PFSK-1 (cell line): ENCODE measurements at regions not wholly inside any gene's neighbourhood (a gene's known extent, or its start where the extent isn't known, plus 50 kb on each side); places are given as distances from the start of the nearest gene placed in this dataset.

Experiments used
- POLR2AphosphoS5 ChIP-seq: IDR thresholded peaks from 2 replicates; pipeline ENCODE4 v1.6.1; 2012; ENCODE audit warnings: low read depth, mild to moderate bottlenecking, control low read depth, low read length, moderate library complexity
- SIN3A ChIP-seq: IDR thresholded peaks from 2 replicates; pipeline ENCODE4 v1.6.1; 2012; ENCODE audit warnings: mild to moderate bottlenecking, low read length, moderate library complexity, borderline replicate concordance; ENCODE audit not compliant: insufficient read depth
- TAF1 ChIP-seq: IDR thresholded peaks from 2 replicates; pipeline ENCODE4 v1.6.1; 2012; ENCODE audit warnings: low read length, control low read depth, borderline replicate concordance; ENCODE audit not compliant: insufficient read depth

- TF ChIP-seq SIN3A: no peak
- TF ChIP-seq TAF1: no peak
- TF ChIP-seq POLR2AphosphoS5: no peak
Observed at GRCh38 chr5:82663225-82663624, 385.1 kb upstream of the RPS23 start.
